ENCODE measurements at regions not wholly inside any gene's neighbourhood (a gene's known extent, or its start where the extent isn't known, plus 50 kb on each side); places are given as distances from the start of the nearest gene placed in this dataset.

- TF ChIP-seq, protein P1, sequence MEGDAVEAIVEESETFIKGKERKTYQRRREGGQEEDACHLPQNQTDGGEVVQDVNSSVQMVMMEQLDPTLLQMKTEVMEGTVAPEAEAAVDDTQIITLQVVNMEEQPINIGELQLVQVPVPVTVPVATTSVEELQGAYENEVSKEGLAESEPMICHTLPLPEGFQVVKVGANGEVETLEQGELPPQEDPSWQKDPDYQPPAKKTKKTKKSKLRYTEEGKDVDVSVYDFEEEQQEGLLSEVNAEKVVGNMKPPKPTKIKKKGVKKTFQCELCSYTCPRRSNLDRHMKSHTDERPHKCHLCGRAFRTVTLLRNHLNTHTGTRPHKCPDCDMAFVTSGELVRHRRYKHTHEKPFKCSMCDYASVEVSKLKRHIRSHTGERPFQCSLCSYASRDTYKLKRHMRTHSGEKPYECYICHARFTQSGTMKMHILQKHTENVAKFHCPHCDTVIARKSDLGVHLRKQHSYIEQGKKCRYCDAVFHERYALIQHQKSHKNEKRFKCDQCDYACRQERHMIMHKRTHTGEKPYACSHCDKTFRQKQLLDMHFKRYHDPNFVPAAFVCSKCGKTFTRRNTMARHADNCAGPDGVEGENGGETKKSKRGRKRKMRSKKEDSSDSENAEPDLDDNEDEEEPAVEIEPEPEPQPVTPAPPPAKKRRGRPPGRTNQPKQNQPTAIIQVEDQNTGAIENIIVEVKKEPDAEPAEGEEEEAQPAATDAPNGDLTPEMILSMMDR (IDR thresholded peaks at IDR 0.05; ENCODE audit: low read length), result no peak
- TF ChIP-seq EZH2 (optimal IDR thresholded peaks at IDR 0.05; ENCODE audit: low read depth, low read length) (no peak), EZH2phosphoT487 (IDR thresholded peaks at IDR 0.05; ENCODE audit: low read length) (no peak)
These were observed 228.4 kb downstream of the SPANXN1 start for GRCh38 chrX:145475725-145476124.
